Right kidney (tissue), 1 donor: ENCODE measurements at regions not wholly inside any gene's neighbourhood (a gene's known extent, or its start where the extent isn't known, plus 50 kb on each side); places are given as distances from the start of the nearest gene placed in this dataset.

Source experiments
- DNase-seq: peaks from one replicate; pipeline ENCODE4 v3.0.0-alpha.2; 2016

GRCh38 chr12:132407451-132407961 lies 78.1 kb upstream of the GALNT9 start:
- no peak for DNase-seq

GRCh38 chr12:132406493-132407450 lies 77.4 kb upstream of the GALNT9 start:
- DNase-seq, result no peak

GRCh38 chr12:132405742-132406251 lies 76.4 kb upstream of the GALNT9 start:
- DNase-seq, result no peak

GRCh38 chr12:132404951-132405741 lies 75.8 kb upstream of the GALNT9 start:
- no peak for DNase-seq

- DNase-seq, result no peak
These were observed 75.1 kb upstream of the GALNT9 start for GRCh38 chr12:132404435-132404855.

- DNase-seq, result no peak
These were observed 74.4 kb upstream of the GALNT9 start for GRCh38 chr12:132403636-132404434.

GRCh38 chr12:132402831-132403416 lies 73.5 kb upstream of the GALNT9 start:
- DNase-seq, result no peak

GRCh38 chr12:132401982-132402381 lies 72.6 kb upstream of the GALNT9 start:
- DNase-seq, result no peak

GRCh38 chr12:132400011-132400641 lies 70.7 kb upstream of the GALNT9 start:
- no peak for DNase-seq

- no peak for DNase-seq
These were observed 70.0 kb upstream of the GALNT9 start for GRCh38 chr12:132399092-132400010.

- DNase-seq, result no peak
These were observed 69.1 kb upstream of the GALNT9 start for GRCh38 chr12:132398386-132398991.

- no peak for DNase-seq
These were observed 68.6 kb upstream of the GALNT9 start for GRCh38 chr12:132397934-132398385.

GRCh38 chr12:132397152-132397933 lies 68.0 kb upstream of the GALNT9 start:
- no peak for DNase-seq

- DNase-seq, result no peak
These were observed 67.3 kb upstream of the GALNT9 start for GRCh38 chr12:132396657-132397056.

- DNase-seq, result no peak
These were observed 66.5 kb upstream of the GALNT9 start for GRCh38 chr12:132395908-132396305.

- no peak for DNase-seq
These were observed 66.0 kb upstream of the GALNT9 start for GRCh38 chr12:132395192-132395907.

- no peak for DNase-seq
These were observed 64.9 kb upstream of the GALNT9 start for GRCh38 chr12:132393991-132394949.
